Activated naive CD8-positive, alpha-beta T cell (primary cell): ENCODE measurements at regions not wholly inside any gene's neighbourhood (a gene's known extent, or its start where the extent isn't known, plus 50 kb on each side); places are given as distances from the start of the nearest gene placed in this dataset.

Source experiments
- H3K27ac Mint-ChIP-seq: one replicate; pipeline ENCODE4 v1.8.0; 2021; ENCODE audit warnings: mixed read lengths
- H3K27me3 Mint-ChIP-seq: one replicate; pipeline ENCODE4 v1.8.0; 2021; ENCODE audit warnings: mixed read lengths
- H3K36me3 Mint-ChIP-seq: one replicate; pipeline ENCODE4 v1.8.0; 2021; ENCODE audit warnings: mixed read lengths
- H3K4me1 Mint-ChIP-seq: one replicate; pipeline ENCODE4 v1.8.0; 2021; ENCODE audit warnings: low read depth, mixed read lengths
- H3K4me3 Mint-ChIP-seq: one replicate; pipeline ENCODE4 v1.8.0; 2021; ENCODE audit warnings: mild to moderate bottlenecking, mixed read lengths
- H3K9me3 Mint-ChIP-seq: one replicate; pipeline ENCODE4 v1.8.0; 2021; ENCODE audit warnings: low read depth, mixed read lengths

DNA sequence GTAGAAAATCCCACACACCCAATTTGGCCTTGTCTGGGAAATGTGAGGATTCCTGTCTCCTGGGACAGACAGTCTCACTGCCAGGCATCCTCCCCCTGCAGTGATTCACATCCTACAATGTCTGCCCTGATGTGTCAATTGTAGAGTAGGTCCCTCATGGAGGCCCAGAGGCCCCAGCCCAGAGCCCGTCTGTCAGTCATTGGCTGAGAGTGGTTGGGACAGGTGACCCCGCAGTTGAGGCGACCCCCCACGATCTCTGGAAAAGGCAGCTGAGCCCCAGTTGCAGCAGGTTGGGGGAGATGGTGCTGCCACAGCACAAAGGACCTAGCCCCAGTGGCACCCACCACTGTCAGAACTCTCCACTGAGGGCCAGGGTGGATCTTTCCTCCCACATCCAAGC lies 84.3 kb upstream of the INSIG1 start:
- no peaks in the 10 kb centered on the region for H3K9me3 Mint-ChIP-seq
- no peaks in the 10 kb centered on the region for H3K36me3 Mint-ChIP-seq
- H3K27me3 Mint-ChIP-seq, result no peaks in the 10 kb centered on the region
- H3K27ac Mint-ChIP-seq, result no peak overlapping the region
- H3K4me3 Mint-ChIP-seq, result no peak overlapping the region
- H3K4me1 Mint-ChIP-seq, result peaks cover 5% of the 10 kb centered on the region

DNA sequence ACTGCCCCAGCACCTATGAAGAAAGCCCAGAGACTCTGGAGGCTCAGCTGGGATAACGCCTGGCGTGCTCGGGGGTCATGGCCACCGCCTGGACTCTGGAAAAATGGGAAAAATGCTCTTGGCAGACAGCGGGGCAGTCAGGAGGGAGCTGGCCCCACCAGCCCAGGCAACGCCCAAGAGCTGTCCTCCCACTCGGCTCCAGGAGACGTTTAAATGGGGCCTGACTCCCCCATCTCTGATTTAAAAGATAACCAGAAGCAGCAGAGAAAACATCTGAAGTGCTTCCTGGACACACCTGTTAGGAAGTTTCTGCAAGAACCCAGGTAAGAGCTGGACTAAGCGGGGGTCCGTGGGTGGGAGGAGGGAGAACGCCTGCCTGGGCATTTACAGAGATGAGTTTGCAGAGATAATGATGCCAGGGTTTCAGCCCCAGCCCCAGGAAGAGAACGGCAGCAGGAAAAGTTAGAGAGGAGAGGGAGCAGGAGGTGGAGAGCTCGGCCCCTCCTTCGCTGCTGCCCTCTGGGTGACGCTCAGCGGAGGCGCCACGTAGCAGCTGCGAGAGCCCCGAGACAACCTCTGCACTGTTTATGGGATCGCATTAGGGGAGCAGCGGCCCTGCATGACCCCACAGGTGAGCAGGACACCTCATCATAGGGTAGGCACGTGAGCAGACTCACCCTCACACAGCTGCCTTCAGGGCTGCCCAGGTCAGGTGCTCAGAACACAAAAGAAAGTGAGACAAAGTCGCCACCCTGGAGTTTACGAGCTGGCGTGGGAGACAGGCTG lies 83.5 kb upstream of the INSIG1 start:
- H3K4me3 Mint-ChIP-seq, result no peak overlapping the region
- no peaks in the 10 kb centered on the region for H3K9me3 Mint-ChIP-seq
- peaks cover 2% of the 10 kb centered on the region for H3K4me1 Mint-ChIP-seq
- no peaks in the 10 kb centered on the region for H3K36me3 Mint-ChIP-seq
- no peak overlapping the region for H3K27ac Mint-ChIP-seq
- H3K27me3 Mint-ChIP-seq, result no peaks in the 10 kb centered on the region

GRCh38 chr7:155215576-155216325 lies 81.9 kb upstream of the INSIG1 start:
- Mint-ChIP-seq H3K4me1 (no peaks in the 10 kb centered on the region), H3K4me3 (no peak overlapping the region), H3K27me3 (no peaks in the 10 kb centered on the region), H3K9me3 (no peaks in the 10 kb centered on the region), H3K27ac (no peak overlapping the region), H3K36me3 (no peaks in the 10 kb centered on the region)

- no peaks in the 10 kb centered on the region for H3K27me3 Mint-ChIP-seq
- H3K27ac Mint-ChIP-seq, result no peak overlapping the region
- no peaks in the 10 kb centered on the region for H3K36me3 Mint-ChIP-seq
- no peak overlapping the region for H3K4me3 Mint-ChIP-seq
- no peaks in the 10 kb centered on the region for H3K9me3 Mint-ChIP-seq
- no peaks in the 10 kb centered on the region for H3K4me1 Mint-ChIP-seq
Observed at GRCh38 chr7:155216475-155217272, 81.0 kb upstream of the INSIG1 start.

- H3K27me3 Mint-ChIP-seq, result no peaks in the 10 kb centered on the region
- no peak overlapping the region for H3K27ac Mint-ChIP-seq
- peaks cover 4% of the 10 kb centered on the region for H3K4me1 Mint-ChIP-seq
- no peak overlapping the region for H3K4me3 Mint-ChIP-seq
- H3K36me3 Mint-ChIP-seq, result no peaks in the 10 kb centered on the region
- H3K9me3 Mint-ChIP-seq, result no peaks in the 10 kb centered on the region
Observed at GRCh38 chr7:155217634-155218033, 80.0 kb upstream of the INSIG1 start.

DNA sequence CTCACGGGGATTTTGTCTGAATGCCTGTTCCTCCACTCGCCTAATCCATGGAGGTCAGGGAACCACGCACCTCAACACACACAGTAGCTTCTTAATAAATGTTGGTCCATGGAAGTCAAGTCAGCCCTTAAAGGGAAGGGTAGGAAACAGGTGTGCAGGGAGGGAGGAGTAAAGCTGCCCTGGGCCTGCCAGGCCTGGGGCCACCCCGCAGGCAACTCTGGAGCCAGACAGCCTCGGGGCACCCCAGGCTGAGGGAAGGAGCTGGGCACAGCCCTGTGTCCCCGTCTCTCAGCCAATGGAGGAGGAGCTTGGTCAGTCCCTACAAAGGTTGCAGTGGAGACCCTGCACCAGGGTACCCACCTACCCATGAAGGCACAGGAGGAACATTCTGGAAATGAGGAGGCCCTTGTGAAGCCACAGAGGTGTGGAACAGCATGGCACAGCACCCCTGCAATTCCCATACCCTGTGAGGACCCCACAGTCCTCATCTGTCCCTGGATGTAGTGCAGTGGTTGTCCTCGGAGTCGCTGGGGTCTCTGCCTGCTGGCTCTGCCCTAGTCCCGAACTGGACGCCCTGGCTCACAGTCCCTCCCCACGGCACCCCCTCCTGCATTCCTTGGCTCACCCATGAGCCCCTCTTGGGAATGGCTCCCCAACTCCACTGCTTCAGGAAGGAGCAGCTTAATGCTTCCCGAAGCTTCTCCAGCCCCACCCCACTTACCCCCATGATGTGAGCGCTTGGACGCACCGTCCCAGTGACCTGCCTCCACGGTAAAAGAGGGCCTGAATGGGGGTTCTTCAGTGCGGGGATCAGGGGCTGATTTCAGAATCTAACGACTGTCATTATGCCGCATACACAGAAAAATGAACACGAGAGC lies 79.2 kb upstream of the INSIG1 start:
- no peaks in the 10 kb centered on the region for H3K27me3 Mint-ChIP-seq

DNA sequence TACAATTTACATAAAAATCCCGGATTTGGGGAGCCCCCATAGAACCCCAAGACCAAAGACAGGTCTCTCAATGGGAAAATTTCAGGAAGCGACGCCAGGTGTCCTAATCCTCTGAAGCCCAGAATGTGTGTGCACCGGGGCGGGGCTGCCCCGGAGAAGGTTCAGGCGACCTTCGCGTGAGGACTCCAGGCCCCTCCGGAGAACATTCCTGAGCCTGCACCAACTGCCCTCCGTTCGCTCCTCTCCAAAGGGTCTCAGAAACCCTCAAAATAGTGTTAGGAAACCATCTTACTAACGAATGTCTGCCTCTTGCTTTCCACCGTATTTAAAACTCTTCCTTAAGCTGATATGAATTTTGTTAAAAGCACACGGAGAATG lies 78.5 kb upstream of the INSIG1 start:
- Mint-ChIP-seq H3K9me3 (no peaks in the 10 kb centered on the region), H3K4me1 (peaks cover 4% of the 10 kb centered on the region), H3K4me3 (no peak overlapping the region), H3K27ac (no peak overlapping the region), H3K27me3 (no peaks in the 10 kb centered on the region), H3K36me3 (no peaks in the 10 kb centered on the region)

More for the DNA sequence above, 79.2 kb upstream of the INSIG1 start:
- no peak overlapping the region for H3K4me3 Mint-ChIP-seq
- H3K4me1 Mint-ChIP-seq, result peaks cover 4% of the 10 kb centered on the region
- H3K9me3 Mint-ChIP-seq, result no peaks in the 10 kb centered on the region
- H3K27ac Mint-ChIP-seq, result no peak overlapping the region
- H3K36me3 Mint-ChIP-seq, result no peaks in the 10 kb centered on the region

GRCh38 chr7:155219947-155220769 lies 77.5 kb upstream of the INSIG1 start:
- no peaks in the 10 kb centered on the region for H3K27me3 Mint-ChIP-seq
- H3K9me3 Mint-ChIP-seq, result no peaks in the 10 kb centered on the region
- no peak overlapping the region for H3K4me3 Mint-ChIP-seq
- H3K27ac Mint-ChIP-seq, result no peak overlapping the region
- peaks cover 4% of the 10 kb centered on the region for H3K4me1 Mint-ChIP-seq
- no peaks in the 10 kb centered on the region for H3K36me3 Mint-ChIP-seq

DNA sequence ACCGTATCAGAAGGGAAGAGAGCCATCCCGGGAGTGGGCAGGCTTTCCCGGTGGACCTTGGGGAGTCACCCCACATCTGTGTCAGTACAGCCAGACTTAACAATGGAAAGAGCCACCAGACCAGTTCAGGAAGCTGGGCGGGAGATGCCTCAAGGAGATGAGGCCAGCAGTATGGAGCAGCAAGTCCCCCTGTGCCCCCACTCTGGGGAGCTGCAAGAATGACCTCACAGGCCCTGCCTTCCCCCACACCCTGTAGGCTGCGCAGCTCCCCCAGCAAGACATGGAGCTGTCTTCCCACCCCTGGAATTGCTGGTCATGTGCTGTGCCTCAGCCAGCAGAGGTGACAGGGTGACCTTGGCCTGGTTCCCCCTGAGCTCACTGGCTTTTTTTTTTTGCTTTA lies 76.8 kb upstream of the INSIG1 start:
- Mint-ChIP-seq H3K27me3 (no peaks in the 10 kb centered on the region), H3K4me3 (no peak overlapping the region), H3K9me3 (no peaks in the 10 kb centered on the region), H3K36me3 (no peaks in the 10 kb centered on the region), H3K27ac (no peak overlapping the region), H3K4me1 (peaks cover 4% of the 10 kb centered on the region)

DNA sequence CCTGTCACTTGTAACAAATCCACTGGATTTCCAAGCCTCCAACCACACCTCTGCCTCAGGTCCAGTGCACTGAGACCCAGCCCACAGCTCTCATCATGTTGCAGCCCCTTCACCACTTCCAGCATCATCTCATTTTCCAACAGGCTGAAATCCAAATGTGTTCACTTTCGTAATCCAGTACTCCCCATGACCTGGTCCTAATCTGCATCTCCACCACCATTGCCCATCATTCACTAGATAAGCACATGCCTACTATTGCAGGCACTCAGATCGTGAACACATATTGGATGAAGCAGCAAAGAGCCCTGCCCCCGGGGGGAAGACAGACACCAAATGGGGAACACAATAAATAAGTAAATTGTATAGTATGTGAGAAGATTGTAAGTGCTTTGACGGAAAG lies 76.1 kb upstream of the INSIG1 start:
- Mint-ChIP-seq H3K27ac (no peak overlapping the region), H3K36me3 (no peaks in the 10 kb centered on the region), H3K4me1 (peaks cover 4% of the 10 kb centered on the region), H3K9me3 (no peaks in the 10 kb centered on the region), H3K4me3 (no peak overlapping the region), H3K27me3 (no peaks in the 10 kb centered on the region)

DNA sequence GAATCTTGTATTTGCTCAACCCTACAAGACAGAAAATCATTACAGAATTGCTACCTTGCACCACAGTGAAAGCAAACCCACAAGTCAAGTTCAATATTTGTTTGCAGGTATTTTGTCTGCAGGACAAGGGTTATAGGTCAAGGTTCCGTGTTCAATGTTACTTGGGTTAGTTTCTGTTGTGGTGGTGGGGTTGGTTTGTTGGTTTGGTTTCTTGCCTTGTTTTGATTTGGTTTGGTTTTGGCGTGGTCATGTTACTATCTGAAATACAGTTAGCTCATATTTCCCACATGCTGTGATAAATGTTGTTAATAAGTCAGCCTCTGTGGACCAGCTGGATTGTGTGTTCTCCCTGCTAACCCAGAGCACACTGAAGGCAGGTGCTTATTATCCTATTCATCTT lies 75.6 kb upstream of the INSIG1 start:
- Mint-ChIP-seq H3K9me3 (no peaks in the 10 kb centered on the region), H3K27ac (no peak overlapping the region), H3K27me3 (no peaks in the 10 kb centered on the region), H3K4me3 (no peak overlapping the region), H3K4me1 (peaks cover 4% of the 10 kb centered on the region), H3K36me3 (no peaks in the 10 kb centered on the region)

DNA sequence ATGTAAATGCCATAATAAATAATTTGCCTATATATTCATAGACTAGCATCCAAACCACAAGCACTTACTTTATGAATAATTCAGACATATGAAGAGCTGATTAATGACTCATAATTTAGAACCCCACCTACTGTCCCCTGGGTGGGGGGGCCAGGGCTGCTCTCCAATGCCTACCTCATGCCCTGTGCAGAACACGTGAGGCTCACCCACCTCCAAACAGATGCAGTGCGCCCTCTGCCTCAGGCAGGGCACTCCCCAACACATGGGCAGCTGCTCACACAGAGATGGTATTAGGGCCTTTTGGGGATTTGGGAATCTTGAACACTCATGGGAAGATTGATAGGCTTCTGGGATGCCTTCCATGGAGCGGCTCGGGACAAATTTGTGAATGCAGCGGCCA lies 75.1 kb upstream of the INSIG1 start:
- Mint-ChIP-seq H3K4me1 (peaks cover 4% of the 10 kb centered on the region), H3K27me3 (no peaks in the 10 kb centered on the region), H3K4me3 (no peak overlapping the region), H3K27ac (no peak overlapping the region), H3K9me3 (no peaks in the 10 kb centered on the region), H3K36me3 (no peaks in the 10 kb centered on the region)

DNA sequence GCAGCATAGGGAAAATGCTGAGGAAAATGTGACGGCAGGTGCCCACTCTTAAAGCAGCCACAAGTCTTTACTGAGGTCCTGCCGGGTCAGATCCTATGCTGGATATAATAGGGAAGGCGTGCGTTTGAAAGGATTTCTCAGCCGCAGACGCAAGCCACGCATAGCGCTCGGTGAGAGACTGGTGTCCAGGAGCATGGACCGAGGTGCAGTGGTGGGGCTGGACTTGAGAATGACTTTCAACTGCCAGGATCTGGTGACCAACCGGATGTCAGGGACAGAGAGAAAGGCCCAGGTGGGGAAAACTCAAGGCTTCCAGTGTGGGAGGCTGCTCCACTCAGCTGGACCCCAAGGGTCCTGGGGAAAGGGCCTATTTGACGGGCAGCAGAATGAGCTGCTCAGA lies 74.7 kb upstream of the INSIG1 start:
- H3K36me3 Mint-ChIP-seq, result no peaks in the 10 kb centered on the region
- H3K4me3 Mint-ChIP-seq, result no peak overlapping the region
- H3K9me3 Mint-ChIP-seq, result no peaks in the 10 kb centered on the region
- no peak overlapping the region for H3K27ac Mint-ChIP-seq
- H3K4me1 Mint-ChIP-seq, result peaks cover 4% of the 10 kb centered on the region
- no peaks in the 10 kb centered on the region for H3K27me3 Mint-ChIP-seq

- Mint-ChIP-seq H3K4me1 (peaks cover 4% of the 10 kb centered on the region), H3K27ac (no peak overlapping the region), H3K27me3 (no peaks in the 10 kb centered on the region), H3K9me3 (no peaks in the 10 kb centered on the region), H3K36me3 (no peaks in the 10 kb centered on the region), H3K4me3 (no peak overlapping the region)
Observed at GRCh38 chr7:155223503-155223902, 74.2 kb upstream of the INSIG1 start.
